ENCODE measurements at regions not wholly inside any gene's neighbourhood (a gene's known extent, or its start where the extent isn't known, plus 50 kb on each side); places are given as distances from the start of the nearest gene placed in this dataset.

- Histone ChIP-seq H4K20me1 (ENCODE audit: control insufficient read depth, insufficient read depth) (no peaks in the 10 kb centered on the region), H3K4me3 (no peak overlapping the region), H3K79me2 (ENCODE audit: control insufficient read depth, insufficient read depth, low read length) (no peaks in the 10 kb centered on the region), H3K4me1 (ENCODE audit: control insufficient read depth, insufficient read depth, low read length) (no peaks in the 10 kb centered on the region), H3K36me3 (ENCODE audit: control insufficient read depth in 2 of 2, insufficient read depth in 2 of 2, low read length in 1 of 2) (no peaks in the 10 kb centered on the region), H3K27me3 (replicated peaks in 1 of 2; ENCODE audit: control insufficient read depth in 2 of 2, insufficient read depth in 2 of 2, low read length in 1 of 2) (no peaks in the 10 kb centered on the region), H3K4me2 (ENCODE audit: control insufficient read depth, insufficient read depth) (no peak overlapping the region), H2AFZ (ENCODE audit: control insufficient read depth, low read depth, low read length) (no peak overlapping the region), H3K9me3 (replicated peaks; ENCODE audit: control insufficient read depth, insufficient read depth, low read length) (no peaks in the 10 kb centered on the region), H3K27ac (ENCODE audit: control insufficient read depth, insufficient read depth) (no peak overlapping the region), H3K9ac (ENCODE audit: control insufficient read depth, insufficient read depth, low read length) (no peak overlapping the region)
- no peak for DNase-seq (ENCODE audit: low read depth, low spot score)
- CTCF ChIA-PET = interaction anchor here (0.5 to 1.6 kb wide), 3 partner anchors 19 to 1344 kb away, joined by 3 to 4 read pairs (median 3); no protein-coding TSS in a partner anchor
- RAD21 ChIA-PET (ENCODE audit: unreplicated experiment) = no interaction called here
- 0% methylated on average over 1 of the region's 1 CpG for WGBS (ENCODE audit: insufficient coverage, insufficient replicate concordance, low lambda C conversion rate, missing lambda C conversion rate)
- in situ Hi-C loops (cut with MboI) (no loop called here), intact Hi-C loops (cut with micrococcal nuclease; ENCODE audit: unreplicated experiment) (no loop called here)
- POLR2A ChIA-PET = no interaction called here
- TF ChIP-seq SP1 (IDR thresholded peaks at IDR 0.05; ENCODE audit: low read depth, low read length) (no peak), SPI1 (IDR thresholded peaks at IDR 0.05; ENCODE audit: borderline replicate concordance, insufficient read depth, low read depth, low read length) (no peak), CTCF (IDR thresholded peaks at IDR 0.05 in 2 of 3, conservative IDR thresholded peaks at IDR 0.05 in 1 of 3; ENCODE audit: control insufficient read depth in 2 of 3, extremely low read depth in 1 of 3, insufficient read depth in 1 of 3, low read depth in 3 of 3, low read length in 3 of 3) (no peak; a peak in 1 of 6 replicates), CBX5 (IDR thresholded peaks at IDR 0.05; ENCODE audit: low read depth) (no peak)
- FAIRE-seq = no peak
- BruUV-seq (replicated peaks) = no TSS peak
- no peak for ATAC-seq
- SMC1A ChIA-PET (ENCODE audit: uncharacterized antibody, unreplicated experiment) = interaction anchor here (1.8 kb wide), 1 partner anchor 38 kb away, joined by 6 read pairs; no protein-coding TSS in a partner anchor
Observed at GRCh38 chr3:28853830-28854229, 427.0 kb upstream of the RBMS3 start.

GRCh38 chr3:28856796-28857195 lies 424.1 kb upstream of the RBMS3 start:
- Histone ChIP-seq H3K79me2 (ENCODE audit: control insufficient read depth, insufficient read depth, low read length) (no peaks in the 10 kb centered on the region), H3K27ac (ENCODE audit: control insufficient read depth, insufficient read depth) (no peak overlapping the region), H4K20me1 (ENCODE audit: control insufficient read depth, insufficient read depth) (no peaks in the 10 kb centered on the region), H3K9me3 (replicated peaks; ENCODE audit: control insufficient read depth, insufficient read depth, low read length) (no peaks in the 10 kb centered on the region), H3K27me3 (replicated peaks in 1 of 2; ENCODE audit: control insufficient read depth in 2 of 2, insufficient read depth in 2 of 2, low read length in 1 of 2) (peaks cover 0 to 2% of the 10 kb centered on the region in 2 experiments; a peak in 1 of 4 replicates), H3K36me3 (ENCODE audit: control insufficient read depth in 2 of 2, insufficient read depth in 2 of 2, low read length in 1 of 2) (no peaks in the 10 kb centered on the region), H2AFZ (ENCODE audit: control insufficient read depth, low read depth, low read length) (no peak overlapping the region), H3K4me3 (no peak overlapping the region), H3K9ac (ENCODE audit: control insufficient read depth, insufficient read depth, low read length) (no peak overlapping the region), H3K4me1 (ENCODE audit: control insufficient read depth, insufficient read depth, low read length) (no peaks in the 10 kb centered on the region), H3K4me2 (ENCODE audit: control insufficient read depth, insufficient read depth) (no peak overlapping the region)
- ChIA-PET RAD21 (ENCODE audit: unreplicated experiment) (no interaction called here), CTCF (no interaction called here), POLR2A (no interaction called here), SMC1A (ENCODE audit: uncharacterized antibody, unreplicated experiment) (interaction anchor here (0.6 kb wide), 1 partner anchor 8 kb away, joined by 3 read pairs; no protein-coding TSS in a partner anchor)
- in situ Hi-C loops (cut with MboI) = no loop called here
- intact Hi-C loops (cut with micrococcal nuclease; ENCODE audit: unreplicated experiment) = no loop called here
- WGBS (ENCODE audit: insufficient coverage, insufficient replicate concordance, low lambda C conversion rate, missing lambda C conversion rate) = 24% methylated on average over 3 of the region's 3 CpGs
- no peak for TF ChIP-seq EED (IDR thresholded peaks at IDR 0.05; ENCODE audit: low read depth)
- no peak for TF ChIP-seq MYB (IDR thresholded peaks at IDR 0.05; ENCODE audit: borderline replicate concordance, low read depth, low read length)
- no peak for TF ChIP-seq MEF2A (IDR thresholded peaks at IDR 0.05; ENCODE audit: insufficient read depth, low read depth, low read length)
- no peak for TF ChIP-seq CHD1 (IDR thresholded peaks at IDR 0.05; ENCODE audit: low read depth, low read length)
- no peak for TF ChIP-seq GABPA (IDR thresholded peaks at IDR 0.05; ENCODE audit: low read depth)
- TF ChIP-seq ZNF622 (IDR thresholded peaks at IDR 0.05) = no peak
- TF ChIP-seq SMAD5 (IDR thresholded peaks at IDR 0.05; ENCODE audit: low read depth) = no peak
- no peak for FAIRE-seq
- BruUV-seq (replicated peaks) = no TSS peak
- no peak for ATAC-seq
- no peak for DNase-seq (ENCODE audit: low read depth, low spot score)

Data from GM12878 (cell line).